Panc1 (cell line): ENCODE measurements at regions not wholly inside any gene's neighbourhood (a gene's known extent, or its start where the extent isn't known, plus 50 kb on each side); places are given as distances from the start of the nearest gene placed in this dataset.

Source experiments
- ATAC-seq: fragments of 200-7000 bp; cut with Tn5 transposase; 2 replicates; pipeline ENCODE4 v1.9.1; 2020; ENCODE audit warnings: mild to moderate bottlenecking, moderate library complexity
- BruUV-seq: library from RNA; stranded (reverse); fragments of 400-500 nt; replicated peaks from 2 replicates; lab custom pipeline; 2021; lab: Mats Ljungman, UMichigan
- CTCF ChIA-PET: fragments of 300-600 bp; sonication (Branson Sonifier 250); formaldehyde crosslinking; loops from one replicate; lab custom pipeline; 2022; ENCODE audit warnings: antibody characterized with exemption; lab: Charles Lee
- POLR2A ChIA-PET: fragments of 300-600 bp; sonication (Branson Sonifier 250); formaldehyde crosslinking; loops from one replicate; lab custom pipeline; 2022; ENCODE audit warnings: antibody characterized with exemption; lab: Charles Lee
- DNase-seq: peaks from one replicate; pipeline ENCODE4 v3.0.0-alpha.2; 2010; ENCODE audit warnings: low read depth, low spot score
- H3K27ac ChIP-seq: 2 replicates; pipeline ENCODE4 v1.5.1; 2011; ENCODE audit warnings: mild to moderate bottlenecking, low read length, inconsistent platforms
- H3K27me3 ChIP-seq: fragments of 200-500 bp; sonication (Bioruptor generic); 2 replicates; pipeline ENCODE4 v1.6.0; 2014; ENCODE audit warnings: low read length, inconsistent platforms; ENCODE audit not compliant: control insufficient read depth, insufficient read depth
- H3K36me3 ChIP-seq: fragments of 200-500 bp; sonication (Bioruptor generic); 2 replicates; pipeline ENCODE4 v1.5.1; 2014; ENCODE audit warnings: inconsistent platforms, mild to moderate bottlenecking, low read length, moderate library complexity; ENCODE audit not compliant: control insufficient read depth, insufficient read depth
- H3K4me1 ChIP-seq: 2 replicates; pipeline ENCODE4 v1.5.1; 2011; ENCODE audit warnings: inconsistent platforms, mild to moderate bottlenecking, low read length, moderate library complexity; ENCODE audit not compliant: control insufficient read depth, insufficient read depth
- H3K4me3 ChIP-seq, 2 experiments: 2 replicates each; pipeline ENCODE4 v1.5.1; 2011 to 2012; ENCODE audit warnings: low read depth in 2 of 2, low read length in 2 of 2, mild to moderate bottlenecking in 2 of 2, inconsistent platforms in 1 of 2, moderate library complexity in 1 of 2
- H3K9me3 ChIP-seq: fragments of 200-500 bp; sonication (Bioruptor generic); 2 replicates; pipeline ENCODE4 v1.5.1; 2014; ENCODE audit warnings: low read depth, mild to moderate bottlenecking, inconsistent platforms, low read length, moderate library complexity; ENCODE audit not compliant: control insufficient read depth, insufficient read depth
- CTCF ChIP-seq: fragments of 450-650 bp; IDR thresholded peaks from 2 replicates; pipeline ENCODE4 v1.5.1; 2017; ENCODE audit warnings: mild to moderate bottlenecking
- POLR2AphosphoS5 ChIP-seq: IDR thresholded peaks from 2 replicates; pipeline ENCODE4 v1.6.1; 2012; ENCODE audit warnings: mild to moderate bottlenecking, low read depth, low read length, moderate library complexity
- REST ChIP-seq, 2 experiments: IDR thresholded peaks; 2 replicates each; pipeline ENCODE4 v1.6.1; 2011 to 2012; ENCODE audit warnings: low read depth in 2 of 2, control low read depth in 1 of 2, low read length in 1 of 2, mild to moderate bottlenecking in 1 of 2, moderate library complexity in 1 of 2; ENCODE audit not compliant: insufficient read depth in 1 of 2
- SIN3A ChIP-seq: IDR thresholded peaks from 2 replicates; pipeline ENCODE4 v1.6.1; 2012; ENCODE audit warnings: low read depth, mild to moderate bottlenecking, low read length, moderate library complexity, borderline replicate concordance; ENCODE audit not compliant: insufficient read depth
- TCF7L2 ChIP-seq: IDR thresholded peaks from 2 replicates; pipeline ENCODE4 v1.6.1; 2011; ENCODE audit warnings: mild to moderate bottlenecking, low read depth, low read length, inconsistent platforms
- in situ Hi-C: cut with HindIII; loops from 2 replicates; pipeline ENCODE4 v1.10.0; 2016; ENCODE audit warnings: low sequenced_read_pairs, low pct_unique_long_range_greater_than_20kb
- intact Hi-C: fragments of 100-400 bp; cut with micrococcal nuclease; formaldehyde crosslinking; loops from one replicate; pipeline ENCODE4 v1.10.0; 2022; ENCODE audit not compliant: unreplicated experiment

GRCh38 chr5:105945203-105945972, 1725.3 kb downstream of the EFNA5 start:
- no TSS peak for BruUV-seq
- ChIA-PET POLR2A (no interaction called here), CTCF (no interaction called here)
- TF ChIP-seq POLR2AphosphoS5 (no peak), SIN3A (no peak), REST (IDR thresholded peaks at IDR 0.05; ENCODE audit: insufficient read depth in 1 of 2, low read depth in 2 of 2, low read length in 1 of 2) (no peak), TCF7L2 (no peak), CTCF (no peak)
- intact Hi-C loops = no loop called here
- no peaks in the 10 kb centered on the region; the same call in 1 of the 2 replicates for H3K36me3 ChIP-seq
- ATAC-seq = no peak
- no peak overlapping the region for H3K4me3 ChIP-seq
- DNase-seq = no peak
- in situ Hi-C loops = no loop called here
- H3K27me3 ChIP-seq = no peaks in the 10 kb centered on the region
- H3K9me3 ChIP-seq = no peaks in the 10 kb centered on the region
- no peak overlapping the region for H3K27ac ChIP-seq
- no peaks in the 10 kb centered on the region for H3K4me1 ChIP-seq

DNA sequence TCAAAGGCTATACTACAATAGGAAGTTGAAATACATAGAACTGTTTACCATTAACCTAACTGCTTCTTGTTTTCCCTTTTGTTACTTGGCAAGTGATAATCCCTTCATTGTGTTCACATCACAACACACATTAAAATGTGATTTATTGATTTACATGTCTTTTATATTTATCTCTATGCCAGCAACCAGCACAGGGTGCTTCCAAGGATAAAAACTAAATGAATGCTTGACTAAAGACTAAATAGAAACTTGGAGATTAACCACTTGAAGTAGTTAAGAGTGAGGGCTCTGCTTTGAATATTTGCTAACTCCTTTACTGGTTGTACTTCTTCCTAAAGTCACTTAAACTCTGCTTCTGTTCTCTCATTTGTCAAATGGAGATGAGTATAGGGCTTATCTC, 1730.6 kb downstream of the EFNA5 start:
- Histone ChIP-seq H3K36me3 (no peaks in the 10 kb centered on the region; the same call in 1 of the 2 replicates), H3K9me3 (peaks cover 3% of the 10 kb centered on the region; the same call in 1 of the 2 replicates), H3K27ac (no peak overlapping the region), H3K4me1 (no peaks in the 10 kb centered on the region), H3K4me3 (no peak overlapping the region), H3K27me3 (no peaks in the 10 kb centered on the region)
- TF ChIP-seq REST (IDR thresholded peaks at IDR 0.05; ENCODE audit: insufficient read depth in 1 of 2, low read depth in 2 of 2, low read length in 1 of 2) (no peak), CTCF (no peak), SIN3A (no peak), TCF7L2 (no peak), POLR2AphosphoS5 (no peak)
- in situ Hi-C loops (no loop called here), intact Hi-C loops (no loop called here)
- ATAC-seq = no peak
- ChIA-PET CTCF (no interaction called here), POLR2A (no interaction called here)
- BruUV-seq = no TSS peak
- no peak for DNase-seq
